RWPE2 (cell line): ENCODE measurements at regions not wholly inside any gene's neighbourhood (a gene's known extent, or its start where the extent isn't known, plus 50 kb on each side); places are given as distances from the start of the nearest gene placed in this dataset.
A peak's percentile ranks its signal among the peaks of the same experiment; 100 is the strongest.

Experiments
- ATAC-seq: fragments of 200-7000 bp; cut with Tn5 transposase; 3 replicates; pipeline ENCODE4 v1.9.1; 2021; ENCODE audit warnings: low read depth
- DNase-seq: peaks from one replicate; pipeline ENCODE4 v3.0.0-alpha.2; 2020; ENCODE audit warnings: low spot score
- H3K27ac ChIP-seq: fragments of 450-650 bp; 2 replicates; pipeline ENCODE4 v1.5.1; 2017; ENCODE audit warnings: mild to moderate bottlenecking; ENCODE audit not compliant: poor library complexity, severe bottlenecking
- H3K27me3 ChIP-seq: fragments of 250-450 bp; sonication (Bioruptor Pico); 2 replicates; pipeline ENCODE4 v1.5.1; 2021; ENCODE audit warnings: mild to moderate bottlenecking, moderate library complexity; ENCODE audit not compliant: insufficient read depth, poor library complexity, severe bottlenecking
- H3K36me3 ChIP-seq: fragments of 250-450 bp; sonication (Bioruptor Pico); 2 replicates; pipeline ENCODE4 v1.5.1; 2020; ENCODE audit warnings: low read depth, mild to moderate bottlenecking, moderate library complexity
- H3K4me1 ChIP-seq: fragments of 250-450 bp; sonication (Bioruptor Pico); 2 replicates; pipeline ENCODE4 v1.5.1; 2021; ENCODE audit warnings: mild to moderate bottlenecking, moderate library complexity; ENCODE audit not compliant: insufficient read depth, poor library complexity, severe bottlenecking
- H3K4me3 ChIP-seq: fragments of 250-450 bp; sonication (Bioruptor Pico); 2 replicates; pipeline ENCODE4 v1.5.1; 2021; ENCODE audit warnings: mild to moderate bottlenecking, moderate library complexity; ENCODE audit not compliant: severe bottlenecking
- H3K9me3 ChIP-seq: fragments of 250-450 bp; sonication (Bioruptor Pico); 2 replicates; pipeline ENCODE4 v1.5.1; 2021; ENCODE audit warnings: mild to moderate bottlenecking, moderate library complexity; ENCODE audit not compliant: severe bottlenecking
- CTCF ChIP-seq: fragments of 450-650 bp; IDR thresholded peaks from one replicate; pipeline ENCODE4 v1.5.1; 2017; ENCODE audit warnings: mild to moderate bottlenecking, moderate library complexity; ENCODE audit not compliant: poor library complexity, severe bottlenecking

GRCh38 chr3:110180733-110181132, 843.4 kb upstream of the DPPA4 start:
- no peak overlapping the region for H3K4me3 ChIP-seq
- H3K27ac ChIP-seq, result no peak overlapping the region
- H3K27me3 ChIP-seq, result no peaks in the 10 kb centered on the region
- no peaks in the 10 kb centered on the region for H3K9me3 ChIP-seq
- H3K36me3 ChIP-seq, result no peaks in the 10 kb centered on the region
- no peaks in the 10 kb centered on the region for H3K4me1 ChIP-seq
- ATAC-seq (no peak), DNase-seq (no peak)
- no peak for TF ChIP-seq CTCF

GRCh38 chr3:110181226-110181625, 843.9 kb upstream of the DPPA4 start:
- no peak for DNase-seq
- H3K27ac ChIP-seq, result no peak overlapping the region
- no peaks in the 10 kb centered on the region for H3K4me1 ChIP-seq
- TF ChIP-seq CTCF, result no peak
- no peak for ATAC-seq
- no peaks in the 10 kb centered on the region for H3K36me3 ChIP-seq
- no peak overlapping the region for H3K4me3 ChIP-seq
- no peaks in the 10 kb centered on the region for H3K9me3 ChIP-seq
- H3K27me3 ChIP-seq, result no peaks in the 10 kb centered on the region

GRCh38 chr3:110184536-110184935, 847.2 kb upstream of the DPPA4 start:
- no peak for TF ChIP-seq CTCF
- Histone ChIP-seq H3K36me3 (no peaks in the 10 kb centered on the region), H3K27me3 (no peaks in the 10 kb centered on the region), H3K27ac (no peak overlapping the region), H3K4me3 (no peak overlapping the region), H3K4me1 (no peaks in the 10 kb centered on the region), H3K9me3 (no peaks in the 10 kb centered on the region)
- no peak for DNase-seq
- ATAC-seq, result no peak

GRCh38 chr3:110193074-110193473, 855.7 kb upstream of the DPPA4 start:
- H3K4me1 ChIP-seq, result no peaks in the 10 kb centered on the region
- H3K9me3 ChIP-seq, result no peaks in the 10 kb centered on the region
- H3K36me3 ChIP-seq, result no peaks in the 10 kb centered on the region
- no peak for DNase-seq
- no peak overlapping the region for H3K4me3 ChIP-seq
- ATAC-seq, result no peak
- H3K27me3 ChIP-seq, result peaks cover 5% of the 10 kb centered on the region
- no peak for TF ChIP-seq CTCF
- H3K27ac ChIP-seq, result no peak overlapping the region

- Histone ChIP-seq H3K4me1 (no peaks in the 10 kb centered on the region), H3K27ac (no peak overlapping the region), H3K27me3 (peaks cover 5% of the 10 kb centered on the region), H3K4me3 (no peak overlapping the region), H3K9me3 (no peaks in the 10 kb centered on the region), H3K36me3 (no peaks in the 10 kb centered on the region)
- TF ChIP-seq CTCF, result no peak
- ATAC-seq, result no peak
- DNase-seq, result peak; percentile 34
Observed at GRCh38 chr3:110198717-110199587, 861.6 kb upstream of the DPPA4 start.
